NCI-H460 (cell line): ENCODE measurements at regions not wholly inside any gene's neighbourhood (a gene's known extent, or its start where the extent isn't known, plus 50 kb on each side); places are given as distances from the start of the nearest gene placed in this dataset.

Experiments used
- DNase-seq: peaks from one replicate; pipeline ENCODE4 v3.0.0-alpha.2; 2016; ENCODE audit warnings: low read depth; ENCODE audit errors: extremely low read depth

- no peak for DNase-seq
Observed at GRCh38 chr5:54659700-54660131, 142.2 kb downstream of the SNX18 start.

- no peak for DNase-seq
Observed at GRCh38 chr5:54658010-54658409, 140.5 kb downstream of the SNX18 start.

- no peak for DNase-seq
Observed at GRCh38 chr5:54656261-54656728, 138.7 kb downstream of the SNX18 start.

GRCh38 chr5:54655761-54656160 is 138.2 kb downstream of the SNX18 start:
- no peak for DNase-seq

- DNase-seq: no peak
Observed at GRCh38 chr5:54655266-54655665, 137.7 kb downstream of the SNX18 start.

- DNase-seq: no peak
Observed at GRCh38 chr5:54653956-54654614, 136.5 kb downstream of the SNX18 start.

- DNase-seq: peak; percentile 11
Observed at GRCh38 chr5:54651482-54652076, 134.0 kb downstream of the SNX18 start.

- no peak for DNase-seq
Observed at GRCh38 chr5:54649041-54649504, 131.5 kb downstream of the SNX18 start.

GRCh38 chr5:54646356-54647101 is 129.0 kb downstream of the SNX18 start:
- DNase-seq: no peak

GRCh38 chr5:54645882-54646355 is 128.4 kb downstream of the SNX18 start:
- no peak for DNase-seq

- no peak for DNase-seq
Observed at GRCh38 chr5:54644226-54644625, 126.7 kb downstream of the SNX18 start.

GRCh38 chr5:54643685-54644106 is 126.1 kb downstream of the SNX18 start:
- no peak for DNase-seq

GRCh38 chr5:54639621-54640020 is 122.1 kb downstream of the SNX18 start:
- no peak for DNase-seq

GRCh38 chr5:54638106-54638505 is 120.5 kb downstream of the SNX18 start:
- no peak for DNase-seq

GRCh38 chr5:54637654-54638053 is 120.1 kb downstream of the SNX18 start:
- no peak for DNase-seq

- no peak for DNase-seq
Observed at GRCh38 chr5:54634089-54634488, 116.5 kb downstream of the SNX18 start.

- DNase-seq: no peak
Observed at GRCh38 chr5:54632131-54632701, 114.7 kb downstream of the SNX18 start.

GRCh38 chr5:54630738-54631359 is 113.3 kb downstream of the SNX18 start:
- no peak for DNase-seq

- no peak for DNase-seq
Observed at GRCh38 chr5:54629115-54629514, 111.6 kb downstream of the SNX18 start.

- no peak for DNase-seq
Observed at GRCh38 chr5:54628050-54628449, 110.5 kb downstream of the SNX18 start.

GRCh38 chr5:54626407-54626806 is 108.8 kb downstream of the SNX18 start:
- no peak for DNase-seq
